Stimulated activated CD8-positive, alpha-beta memory T cell treated with anti-CD3 and anti-CD28 coated beads, Interleukin-2, amount 100 ng/mL, for 48 hours (primary cell): ENCODE measurements at regions not wholly inside any gene's neighbourhood (a gene's known extent, or its start where the extent isn't known, plus 50 kb on each side); places are given as distances from the start of the nearest gene placed in this dataset.
"Not testable (repeated sequence)": the region's sequence is repeated elsewhere in the genome, so short reads cannot be mapped to it uniquely, and the experiment has no call there.

ENCODE experiments used
- DNase-seq, 2 donors: peaks; one replicate each; pipeline ENCODE4 v3.0.0-alpha.2; 2020; ENCODE audit warnings: low read depth in 2 of 2

DNA sequence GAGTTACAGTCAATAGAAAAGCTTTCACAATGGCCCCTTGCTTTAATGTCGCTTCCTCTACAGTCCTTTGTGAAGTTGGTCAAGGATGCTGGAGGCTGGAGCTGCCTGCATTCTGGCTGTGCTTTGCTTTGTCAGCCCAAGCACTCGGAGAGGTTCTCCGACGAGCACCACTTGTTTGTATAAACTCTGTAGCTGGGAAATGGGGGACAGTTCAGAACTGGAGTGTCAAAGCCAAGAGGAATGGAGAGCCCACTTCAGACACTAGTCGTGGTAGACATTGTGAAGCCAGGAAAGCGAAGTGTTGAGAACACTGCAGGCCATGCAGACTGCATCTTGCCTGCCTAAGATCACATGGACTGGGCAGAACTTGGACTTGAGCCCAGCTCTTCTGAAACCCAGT is 330.3 kb downstream of the GADD45G start:
- no peak for DNase-seq

DNA sequence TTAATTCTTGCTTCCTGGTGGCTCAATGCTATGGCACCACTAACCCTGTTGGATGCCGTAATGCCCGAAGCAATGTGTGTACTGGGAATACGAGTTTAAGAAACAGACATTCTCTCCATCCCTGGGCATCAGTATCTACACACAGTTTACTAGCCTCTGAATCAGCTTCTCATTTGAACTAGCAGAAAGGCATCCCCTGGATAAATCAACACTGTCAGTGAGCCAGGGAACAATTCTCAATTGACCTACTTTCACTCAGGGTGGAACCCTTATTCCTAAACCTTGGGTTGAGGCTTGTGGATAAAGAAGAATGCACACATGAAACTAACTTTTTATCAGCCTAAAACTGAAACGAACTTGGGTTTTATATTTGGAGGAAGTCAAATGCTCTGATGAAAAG is 331.0 kb downstream of the GADD45G start:
- DNase-seq: no peak

DNA sequence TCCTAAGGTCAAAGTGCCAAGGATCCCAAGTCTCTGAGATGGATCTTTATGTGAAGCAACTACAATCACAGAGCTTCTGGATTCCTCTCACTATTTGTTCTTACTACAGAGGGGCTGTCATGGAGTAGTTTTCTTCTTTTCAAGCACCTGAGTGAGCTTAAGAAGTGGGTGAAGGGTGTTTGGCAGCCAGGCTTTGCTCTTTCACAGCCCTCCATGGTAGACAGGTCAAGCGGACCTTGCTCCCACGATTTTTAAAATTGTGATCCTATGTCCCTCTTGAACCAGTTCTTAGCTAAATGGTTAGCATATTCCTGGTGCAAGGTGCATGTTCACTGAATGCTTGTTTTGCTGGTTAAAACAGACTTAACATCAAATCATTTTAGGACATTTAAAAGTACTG is 332.2 kb downstream of the GADD45G start:
- no peak for DNase-seq

DNA sequence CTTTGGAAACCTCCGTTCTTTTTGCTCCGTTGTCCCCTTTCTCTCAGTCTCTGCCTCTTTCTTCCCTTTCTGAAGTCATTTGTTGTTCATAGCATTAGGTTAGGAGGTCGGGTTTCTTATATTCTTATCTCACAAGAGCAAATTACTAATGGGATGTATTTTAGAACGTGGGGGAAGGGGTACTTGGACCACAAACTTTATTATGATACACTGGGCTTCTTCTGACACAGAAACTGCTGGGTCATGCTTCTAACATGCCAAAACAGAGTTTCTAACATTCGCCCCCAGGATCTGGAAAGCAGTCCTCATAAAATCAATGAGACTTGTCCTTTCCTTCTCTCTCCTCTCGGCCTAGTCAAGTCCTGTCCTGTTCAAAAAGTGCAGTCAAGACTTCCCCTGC is 334.4 kb downstream of the GADD45G start:
- no peak for DNase-seq

DNA sequence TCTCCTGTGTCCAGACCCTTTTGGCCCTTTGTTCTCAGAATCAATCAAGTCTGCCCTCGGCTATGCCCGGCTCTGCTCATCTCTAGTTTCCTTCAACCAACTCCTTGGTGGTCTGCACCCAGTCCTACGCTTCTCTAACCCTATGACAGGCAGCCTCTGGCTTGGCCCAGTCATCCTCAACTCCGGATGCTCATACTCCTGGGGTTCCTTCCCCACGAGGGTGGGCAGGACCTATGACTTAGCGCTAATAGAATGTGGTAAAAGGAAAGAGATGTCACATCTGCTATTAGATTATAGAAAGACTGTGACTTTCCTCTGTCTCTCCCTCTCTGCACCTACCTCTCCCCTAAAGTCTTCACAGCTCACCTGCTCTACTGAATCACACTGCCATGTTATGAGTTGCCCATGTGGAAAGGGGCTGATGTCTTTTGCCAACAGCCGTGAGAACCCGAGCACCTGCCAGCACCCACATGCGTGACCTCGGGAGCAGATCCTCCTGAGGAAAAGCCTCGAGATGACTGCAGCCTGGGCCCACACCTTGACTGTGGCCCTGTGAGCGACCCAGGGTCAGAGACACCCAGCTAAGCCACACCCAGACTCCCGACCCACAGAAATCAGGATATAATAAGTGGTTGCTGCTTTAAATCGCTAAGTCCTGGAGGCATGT is 334.9 kb downstream of the GADD45G start:
- no peak for DNase-seq

DNA sequence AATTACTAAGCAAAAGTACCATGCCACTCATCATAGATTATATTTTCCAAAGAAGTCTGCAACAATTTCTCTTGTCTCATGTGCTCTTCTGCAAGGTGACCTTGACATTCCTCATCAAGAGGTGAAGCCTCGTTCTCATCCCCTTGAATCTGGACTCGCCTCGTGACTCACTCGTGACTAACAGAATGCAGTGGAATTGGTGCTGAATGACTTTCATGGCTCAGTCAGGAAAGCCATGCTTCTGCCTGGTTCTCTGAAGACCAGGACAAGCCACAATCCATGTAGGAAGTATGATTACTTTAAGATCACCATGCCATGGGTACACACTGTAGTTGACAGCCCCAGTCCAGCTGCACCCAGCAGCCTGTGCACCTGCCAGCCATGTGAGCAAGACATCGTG is 335.8 kb downstream of the GADD45G start:
- DNase-seq: no peak

DNA sequence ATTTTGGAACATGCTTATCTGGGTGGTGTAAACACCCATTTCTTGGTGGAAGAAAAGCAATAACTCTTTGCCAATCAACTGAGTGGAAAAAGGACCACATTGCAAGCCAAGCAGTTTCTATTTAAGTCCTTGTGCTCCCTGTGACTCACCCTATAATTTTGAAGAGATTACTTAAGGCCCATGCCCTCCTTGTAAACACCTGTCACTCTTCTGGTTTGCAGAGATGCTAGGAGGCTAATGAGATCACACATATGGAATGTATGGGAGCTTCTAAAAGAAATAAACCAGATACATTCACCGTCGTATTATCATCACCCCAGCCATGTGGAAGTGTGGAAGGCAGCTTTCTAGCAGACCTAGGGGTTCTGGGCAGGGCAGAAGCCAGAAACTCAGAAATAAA is 337.1 kb downstream of the GADD45G start:
- no peak for DNase-seq

DNA sequence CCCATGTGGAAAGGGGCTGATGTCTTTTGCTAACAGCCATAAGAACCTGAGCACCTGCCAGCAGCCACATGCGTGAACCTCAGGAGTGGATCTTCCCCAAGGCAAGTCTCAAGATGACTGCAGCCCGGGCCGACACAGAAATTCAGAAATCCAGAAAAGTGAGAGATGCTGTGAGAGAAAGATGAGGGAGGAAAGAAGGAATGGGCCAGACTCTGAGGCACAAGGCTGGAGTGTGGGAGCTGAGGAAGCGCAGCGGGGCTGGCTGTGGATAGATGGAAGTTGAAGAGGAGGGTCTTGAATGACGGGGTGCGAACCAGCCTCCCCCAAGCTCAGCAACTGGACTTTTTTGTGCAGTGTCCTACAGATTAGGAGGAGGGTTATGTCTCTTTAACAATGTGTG is 337.8 kb downstream of the GADD45G start:
- no peak for DNase-seq

DNA sequence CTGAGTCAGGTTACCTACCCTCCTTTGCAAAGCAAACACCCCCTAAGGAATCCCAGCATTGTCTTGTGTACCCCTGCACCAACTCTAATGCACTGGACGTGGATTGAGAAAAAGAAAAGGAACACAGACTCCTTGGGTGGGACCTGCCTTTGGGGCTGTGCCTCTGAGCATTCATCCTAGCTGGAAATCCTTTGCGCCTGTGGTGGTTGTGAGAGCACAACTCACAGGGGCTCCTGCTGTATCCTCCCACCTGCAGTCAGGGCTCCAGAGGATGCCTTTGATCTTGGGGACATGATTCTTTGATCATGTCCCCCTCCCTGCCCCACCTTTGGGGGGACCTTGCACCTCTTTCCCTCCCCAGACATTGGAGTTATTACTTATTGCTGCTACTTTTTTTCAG is 338.5 kb downstream of the GADD45G start:
- no peak for DNase-seq

DNA sequence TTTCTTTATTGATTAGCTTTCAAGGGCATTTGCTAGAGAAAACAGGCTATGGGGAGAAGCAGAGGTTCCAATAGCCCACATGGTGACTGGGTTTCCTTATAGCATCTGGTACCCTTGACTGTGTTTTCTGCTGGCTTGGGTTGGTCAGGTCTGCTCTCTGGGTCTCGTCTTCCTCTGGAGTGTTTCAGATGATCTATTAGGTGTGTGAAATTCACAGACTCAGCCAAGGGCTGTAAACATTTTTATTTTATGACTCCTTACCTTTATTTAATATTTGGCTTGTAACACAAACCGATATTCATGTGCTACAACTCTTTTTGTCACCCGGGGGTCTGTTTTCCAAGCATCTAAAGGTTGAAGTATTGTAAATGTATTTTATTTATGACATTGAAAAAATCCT is 338.9 kb downstream of the GADD45G start:
- DNase-seq: no peak

DNA sequence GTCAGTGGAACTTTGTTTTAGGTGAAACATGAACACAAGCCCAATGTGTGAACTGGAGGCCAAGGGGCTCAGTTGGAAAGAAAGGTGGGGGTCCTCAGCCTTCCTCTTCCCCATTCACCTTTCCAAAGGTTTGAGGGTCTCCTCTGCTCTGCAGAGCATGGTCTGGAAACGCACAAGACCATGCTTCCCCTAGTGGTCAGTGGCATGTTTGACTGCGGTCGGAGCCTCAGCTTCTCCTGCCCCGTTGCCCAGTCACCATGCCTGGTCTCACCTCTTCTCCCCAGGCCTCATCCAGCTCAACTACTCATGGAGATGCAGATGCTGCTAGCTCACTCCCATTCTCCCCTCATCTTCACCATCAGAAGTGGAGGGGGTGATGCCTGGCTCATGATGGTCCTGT is 340.3 kb downstream of the GADD45G start:
- DNase-seq: no peak

DNA sequence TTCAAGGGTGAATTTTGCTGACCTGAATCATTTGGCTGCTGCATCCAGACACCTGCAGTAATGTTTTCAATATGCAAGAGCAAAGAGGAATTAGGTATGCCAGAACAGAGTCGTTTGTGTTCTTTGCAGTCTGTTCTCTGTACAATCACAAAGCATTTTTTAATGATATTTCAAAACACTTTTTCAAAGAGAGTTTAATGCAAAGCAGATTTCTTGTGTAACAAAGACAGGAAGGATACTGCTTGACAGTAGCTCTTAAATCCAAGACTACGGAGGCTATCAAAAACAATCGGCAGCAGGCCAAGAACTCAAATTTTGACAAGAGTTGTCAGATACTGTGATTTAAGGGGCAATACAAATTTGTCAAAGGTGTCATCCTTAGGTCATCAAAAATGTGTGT is 341.9 kb downstream of the GADD45G start:
- no peak for DNase-seq

DNA sequence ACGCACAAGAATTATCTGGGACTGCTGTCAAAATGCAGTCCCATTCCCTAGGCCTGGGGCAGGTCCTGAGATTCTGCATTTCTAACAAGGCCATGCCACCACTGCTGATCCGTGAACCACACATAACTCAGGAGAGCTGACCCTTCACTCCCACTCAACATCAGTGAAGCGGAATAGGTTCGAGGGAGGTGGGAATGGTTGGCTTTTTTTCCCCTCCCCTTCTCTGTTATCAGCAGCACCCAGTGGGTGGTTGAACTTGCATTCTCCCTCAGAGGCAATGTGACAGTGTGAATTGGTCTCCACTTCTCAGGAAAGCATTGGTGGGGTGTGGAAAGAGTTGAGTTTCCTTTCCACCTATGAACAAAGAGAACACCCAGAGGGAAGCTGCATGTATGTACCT is 344.3 kb downstream of the GADD45G start:
- DNase-seq: no peak

DNA sequence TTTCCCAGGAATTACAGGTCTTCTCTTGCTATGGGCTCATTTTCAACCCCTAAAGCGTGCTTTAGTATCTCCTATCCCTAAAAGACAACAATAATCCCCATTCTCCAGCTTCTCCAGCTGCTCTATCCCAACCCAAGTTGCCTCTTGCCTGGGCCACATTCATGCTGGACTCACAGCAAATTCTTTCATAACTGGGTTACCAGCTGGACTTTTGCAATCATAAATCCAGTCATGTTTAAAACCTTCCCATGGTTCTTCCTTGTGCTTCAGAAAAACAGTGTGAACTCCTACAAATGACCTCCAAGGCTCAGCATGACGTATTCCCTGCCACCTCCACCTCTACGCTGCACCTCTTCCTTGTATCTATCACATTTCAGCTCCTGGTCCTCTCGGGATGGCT is 346.9 kb downstream of the GADD45G start:
- no peak for DNase-seq

DNA sequence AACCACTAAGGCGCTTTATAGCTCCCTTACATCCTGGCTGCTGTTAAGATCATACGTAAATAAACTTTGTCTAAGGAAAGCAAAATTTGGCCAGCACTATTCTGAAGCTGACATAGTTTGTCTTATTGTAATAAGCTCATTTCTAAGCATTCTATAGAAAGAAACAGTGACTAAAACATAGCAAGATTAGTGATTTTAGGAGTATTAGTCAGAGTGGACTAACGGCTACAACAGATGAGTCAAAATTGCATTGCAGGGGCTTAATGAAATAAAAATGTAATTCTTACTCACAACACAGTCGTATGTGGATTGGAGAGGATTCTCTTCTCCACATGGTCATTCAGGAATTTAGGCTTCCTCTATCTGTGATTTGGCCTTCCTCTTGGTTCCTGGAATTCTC is 347.6 kb downstream of the GADD45G start:
- DNase-seq: no peak

DNA sequence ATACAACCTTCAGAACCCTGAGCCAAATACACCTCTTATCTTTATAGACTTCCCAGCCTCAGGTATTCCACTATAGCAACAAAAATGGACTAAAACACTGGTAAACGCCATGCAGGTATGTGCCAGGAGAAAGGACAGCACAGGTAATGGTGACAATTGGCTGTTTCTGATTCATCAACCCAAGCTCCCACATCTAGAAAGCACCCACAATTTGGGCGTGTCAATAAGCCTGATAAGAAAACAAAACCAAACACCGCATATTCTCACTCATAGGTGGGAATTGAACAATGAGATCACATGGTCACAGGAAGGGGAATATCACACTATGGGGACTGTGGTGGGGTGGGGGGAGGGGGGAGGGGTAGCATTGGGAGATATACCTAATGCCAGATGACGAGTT is 348.5 kb downstream of the GADD45G start:
- not testable (repeated sequence) for DNase-seq

DNA sequence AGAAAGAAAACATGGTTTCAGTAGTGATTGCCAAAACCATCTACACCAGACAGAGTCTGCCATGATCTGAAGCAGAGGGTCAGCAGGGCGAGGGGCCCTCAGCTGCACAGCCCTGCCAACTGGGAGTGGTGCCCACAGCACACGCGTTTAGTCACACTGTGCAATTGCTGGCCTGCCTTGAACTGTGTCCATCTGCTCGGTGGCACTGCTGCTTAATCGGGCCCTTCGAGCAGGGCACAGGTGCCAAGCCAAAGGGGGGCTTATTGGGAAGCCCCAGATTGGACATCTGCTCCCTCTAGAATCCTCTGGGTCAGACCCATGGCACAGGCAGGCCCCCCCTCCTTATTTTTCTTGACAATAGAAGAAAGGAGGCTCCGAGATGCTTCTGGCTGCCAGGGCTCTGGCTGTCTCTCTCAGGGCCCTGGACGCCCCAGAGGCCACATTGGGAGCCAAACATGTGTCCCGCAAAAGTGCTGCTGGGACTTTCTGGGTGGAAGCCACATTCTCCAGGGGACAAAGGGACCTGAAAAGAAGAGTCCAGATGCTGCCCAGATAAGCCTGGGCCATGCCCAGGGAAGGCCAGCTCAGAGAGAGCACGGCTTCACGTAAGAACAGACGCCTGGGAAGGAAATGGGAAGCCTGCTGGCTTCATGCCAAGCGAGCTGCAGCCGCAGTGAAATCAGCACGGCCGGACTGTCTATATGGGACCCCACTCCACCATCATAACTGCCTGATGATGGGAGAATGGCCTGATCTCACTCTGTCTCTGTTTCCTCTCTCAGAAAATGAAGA is 349.2 kb downstream of the GADD45G start:
- no peak for DNase-seq

DNA sequence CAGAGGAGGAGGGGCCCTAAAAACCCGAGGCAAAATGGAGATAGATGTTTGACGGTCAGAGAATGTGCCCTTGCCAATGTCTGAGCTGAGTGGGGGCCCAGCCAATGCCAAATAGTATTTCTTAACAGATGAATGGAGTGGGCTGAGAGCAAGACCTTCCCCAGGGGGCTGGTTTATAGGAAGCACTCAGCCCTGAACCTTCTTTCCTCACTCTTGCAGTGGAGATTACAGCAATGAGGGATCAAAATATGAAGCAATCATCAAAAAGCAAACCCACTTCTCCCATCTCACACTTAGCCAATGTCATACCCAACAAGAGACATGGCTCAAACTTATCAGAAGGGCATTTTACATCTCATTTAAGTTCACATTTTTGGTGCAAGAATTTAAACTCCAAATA is 350.3 kb downstream of the GADD45G start:
- no peak for DNase-seq

DNA sequence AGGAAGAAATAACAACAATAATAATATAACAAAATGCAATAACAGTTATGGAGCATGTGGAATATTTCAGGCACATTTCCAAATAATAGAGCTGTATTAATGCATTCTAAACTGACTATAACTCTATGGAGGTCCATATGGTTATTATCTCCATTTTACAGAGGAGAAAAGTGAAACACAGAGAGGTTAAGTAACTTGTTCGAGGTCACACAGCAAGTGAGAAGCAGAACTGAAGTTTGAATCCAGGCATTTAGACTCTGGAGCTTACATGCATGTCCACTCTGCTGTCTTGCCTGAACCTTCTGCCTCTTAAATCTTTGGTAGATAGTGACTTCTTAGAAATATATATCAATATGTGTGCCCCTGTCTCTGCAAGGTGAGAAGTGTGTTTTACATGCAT is 350.8 kb downstream of the GADD45G start:
- DNase-seq: no peak

DNA sequence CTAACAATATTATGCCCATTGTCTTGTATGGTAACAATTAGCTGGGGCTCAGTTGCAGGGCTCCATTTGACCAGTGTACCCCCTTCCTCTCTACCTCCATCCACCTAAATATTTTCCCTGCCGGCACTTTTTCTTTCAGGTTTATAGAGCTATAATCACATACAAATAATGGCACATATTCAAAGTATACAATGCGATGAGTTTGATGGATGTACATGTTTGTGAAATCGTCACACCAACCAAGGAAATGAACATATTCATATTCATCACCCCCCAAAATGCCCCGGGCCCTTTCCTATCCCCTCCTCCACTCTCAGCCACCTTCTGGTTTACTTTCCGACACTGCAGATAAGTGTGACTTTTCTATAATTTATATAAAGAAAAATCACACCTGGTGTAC is 351.5 kb downstream of the GADD45G start:
- DNase-seq: no peak

DNA sequence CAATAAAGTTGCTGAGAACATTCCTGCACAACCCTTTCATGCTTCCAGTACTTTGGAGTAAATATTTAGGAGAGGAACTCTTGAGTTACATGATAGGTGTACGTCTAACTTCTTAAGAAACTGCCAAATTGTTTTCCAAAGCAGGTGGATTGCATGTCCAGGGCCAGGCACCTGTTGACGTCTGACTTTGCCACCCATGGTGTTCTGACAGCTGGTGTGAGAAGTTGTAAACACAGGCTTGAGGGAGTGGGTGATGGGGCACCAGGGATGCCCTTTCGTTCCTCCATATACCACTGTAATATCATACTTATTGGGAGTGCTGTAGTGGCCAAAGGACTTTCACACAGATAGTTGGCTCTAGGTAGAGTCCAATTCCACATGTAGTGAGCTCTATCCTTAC is 352.1 kb downstream of the GADD45G start:
- DNase-seq: no peak

DNA sequence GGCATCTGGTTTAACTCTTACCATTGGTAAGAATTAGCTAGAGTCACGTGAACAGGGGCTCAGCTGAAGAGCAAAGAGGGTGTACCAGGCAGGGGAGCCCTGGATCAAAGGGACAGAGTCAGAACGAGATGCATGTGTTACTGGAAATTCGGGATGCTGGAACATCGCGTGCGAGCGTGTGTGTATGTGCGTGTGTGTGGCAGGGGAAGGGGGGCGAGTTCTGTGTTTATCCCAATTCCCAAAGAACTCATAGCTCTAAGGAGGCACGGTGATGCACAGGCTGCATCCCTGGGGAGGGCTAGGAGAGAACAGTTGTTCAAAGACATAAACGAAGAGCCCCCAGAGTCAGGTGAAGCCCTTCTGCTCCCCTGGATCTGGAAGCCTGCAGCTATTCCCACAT is 353.3 kb downstream of the GADD45G start:
- DNase-seq: no peak

DNA sequence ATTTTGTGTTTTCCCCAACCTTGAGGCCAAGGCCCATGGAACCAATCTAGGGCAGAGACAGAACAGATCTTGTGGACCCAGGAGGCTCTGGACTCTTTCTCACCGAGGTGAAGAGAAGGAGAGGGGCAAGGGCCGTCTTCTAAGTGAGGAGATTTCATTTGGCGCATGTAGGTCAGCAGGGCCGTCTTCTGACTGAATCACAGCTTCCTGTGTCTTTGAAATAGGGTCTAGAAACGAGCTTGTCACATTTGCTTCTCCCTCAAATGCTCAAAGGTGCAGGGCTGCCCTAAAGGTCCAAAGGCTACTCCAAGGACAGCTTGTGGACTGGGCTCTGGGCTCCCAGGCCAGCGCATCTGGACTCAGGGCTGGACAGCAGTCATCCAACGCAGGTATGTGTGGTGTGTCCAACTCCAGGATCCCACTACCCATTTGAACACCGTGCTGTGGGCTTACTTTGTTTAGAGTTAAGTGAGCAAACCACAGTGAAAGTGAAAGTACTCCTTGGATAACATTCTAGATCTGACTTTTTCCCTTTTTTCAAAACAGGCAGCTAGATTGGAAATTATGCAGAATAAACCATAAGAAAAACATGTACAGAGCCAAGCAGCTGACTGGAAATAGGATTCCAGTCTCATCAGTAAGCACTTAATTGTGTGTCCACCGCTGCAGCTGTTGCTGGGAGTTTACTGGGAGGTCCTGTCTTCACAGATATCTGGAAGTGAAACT is 357.0 kb downstream of the GADD45G start:
- no peak for DNase-seq
